HG03342 (cell line): ENCODE measurements at regions not wholly inside any gene's neighbourhood (a gene's known extent, or its start where the extent isn't known, plus 50 kb on each side); places are given as distances from the start of the nearest gene placed in this dataset.
A peak's percentile ranks its signal among the peaks of the same experiment; 100 is the strongest.

Source experiments
- ATAC-seq: cut with Tn5 transposase; IDR thresholded peaks from one replicate; pipeline ENCODE4 v1.9.1; 2021; ENCODE audit warnings: mild to moderate bottlenecking, moderate library complexity; ENCODE audit not compliant: unreplicated experiment

DNA sequence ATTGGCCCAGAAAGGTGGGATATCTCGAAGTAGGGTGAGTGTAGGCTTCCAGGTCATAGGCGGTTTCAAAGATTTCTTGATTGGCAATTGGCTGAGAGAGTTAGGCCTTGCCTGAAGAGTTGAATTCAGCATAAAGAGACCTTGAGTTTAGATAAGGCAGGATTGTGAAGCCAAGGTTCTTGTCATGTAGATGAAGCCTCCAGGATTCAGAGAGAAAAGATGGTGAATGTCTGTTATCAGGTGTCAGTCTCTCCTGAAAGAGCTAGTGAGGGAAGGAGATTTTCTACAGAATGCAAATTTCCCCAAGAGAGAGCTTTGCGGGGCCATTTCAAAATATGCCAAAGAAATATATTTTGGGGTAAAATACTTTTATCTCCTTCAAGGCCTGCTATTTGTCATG lies 217.0 kb upstream of the TLE3 start:
- no peak for ATAC-seq

- no peak for ATAC-seq
Observed at GRCh38 chr15:70314018-70314354, 216.3 kb upstream of the TLE3 start.

GRCh38 chr15:70313099-70314017 lies 215.6 kb upstream of the TLE3 start:
- ATAC-seq: no peak

- no peak for ATAC-seq
Observed at GRCh38 chr15:70311821-70312220, 214.1 kb upstream of the TLE3 start.

- ATAC-seq: no peak
Observed at GRCh38 chr15:70309716-70310115, 212.0 kb upstream of the TLE3 start.

DNA sequence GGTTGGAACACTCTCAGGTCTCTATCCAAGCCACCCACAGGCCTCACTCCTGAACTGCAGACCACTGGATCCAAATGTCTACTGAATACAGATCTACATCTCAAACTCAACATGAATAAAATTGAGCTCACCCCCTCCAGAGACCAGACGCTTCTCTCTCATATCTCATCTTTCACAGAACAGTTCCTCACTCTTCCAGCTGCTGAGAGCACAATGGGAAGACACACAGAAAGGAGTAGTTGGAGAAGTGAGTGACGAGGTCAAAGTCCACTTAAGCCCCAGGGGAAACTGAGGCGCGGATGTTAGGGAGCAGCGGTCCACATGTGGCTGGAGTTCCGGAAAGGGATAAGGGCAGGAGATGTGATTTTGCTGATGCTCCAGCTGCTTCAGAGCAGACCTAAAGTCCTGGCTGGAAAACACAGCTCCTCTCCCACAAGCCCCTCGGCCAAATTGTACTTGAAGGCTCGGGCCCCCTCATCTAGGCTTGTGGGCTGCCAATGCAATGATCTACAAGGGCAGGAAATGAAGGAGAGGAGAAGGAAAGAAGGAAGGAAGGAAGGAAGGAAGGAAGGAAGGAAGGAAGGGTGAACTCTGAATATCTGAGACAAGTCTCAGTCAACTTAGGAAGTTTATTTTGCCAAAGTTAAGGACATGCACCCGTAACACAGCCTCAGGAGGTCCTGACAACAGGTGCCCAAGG lies 211.2 kb upstream of the TLE3 start:
- no peak for ATAC-seq

DNA sequence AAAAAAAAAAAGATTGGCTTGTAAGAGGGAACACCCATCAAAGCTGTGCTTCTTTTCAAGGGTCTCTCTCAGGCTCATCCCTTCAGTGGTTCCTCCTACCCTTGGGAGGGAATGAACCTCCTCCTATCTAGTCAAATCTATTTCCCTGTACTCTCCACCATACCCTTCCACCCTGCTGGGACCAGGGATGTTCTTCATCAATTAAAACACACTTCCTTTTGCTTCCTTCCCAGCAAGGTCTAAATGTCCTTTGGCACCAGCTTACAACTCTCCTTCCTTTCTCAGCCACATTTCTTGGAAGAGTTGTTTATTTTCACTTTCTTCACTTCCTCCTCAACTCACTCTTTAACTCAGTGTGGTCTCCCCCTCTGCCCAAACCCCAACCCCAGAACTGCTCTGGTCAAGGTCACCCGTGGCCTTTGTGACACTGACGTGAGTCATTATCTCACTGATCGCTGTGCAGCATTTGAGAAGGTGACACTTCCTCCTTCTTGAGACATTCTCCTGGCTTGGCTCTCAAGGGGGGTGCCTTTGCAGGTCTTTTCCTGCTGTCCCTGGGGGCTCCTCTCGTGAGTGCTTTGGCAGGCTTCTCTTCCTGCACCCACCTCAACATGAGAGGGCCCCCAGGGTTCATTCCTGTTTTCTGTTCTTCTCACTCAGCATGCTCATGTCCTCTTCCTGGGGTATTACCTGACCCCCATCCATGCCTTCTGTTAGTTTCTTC lies 210.5 kb upstream of the TLE3 start:
- ATAC-seq: peak; percentile 84

- no peak for ATAC-seq
Observed at GRCh38 chr15:70306582-70306981, 208.9 kb upstream of the TLE3 start.

DNA sequence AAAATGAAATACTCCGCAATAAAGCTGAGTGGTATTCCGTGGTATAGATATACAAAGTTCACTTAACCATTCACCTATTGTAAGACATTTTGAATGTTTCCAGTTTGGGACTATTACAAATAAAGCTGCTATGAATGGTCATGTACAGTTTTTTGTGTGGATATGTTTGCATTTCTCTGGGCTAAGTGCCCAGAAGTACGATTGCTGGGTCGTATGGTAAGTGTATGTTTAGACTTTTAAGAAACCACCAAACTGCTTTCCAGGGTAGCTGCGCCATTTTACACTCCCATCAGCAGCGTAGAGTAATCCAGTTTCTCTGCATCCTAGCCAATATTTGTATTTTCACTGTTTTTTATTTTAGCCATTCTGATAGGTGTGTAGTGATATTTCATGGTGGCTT lies 208.4 kb upstream of the TLE3 start:
- ATAC-seq: no peak

DNA sequence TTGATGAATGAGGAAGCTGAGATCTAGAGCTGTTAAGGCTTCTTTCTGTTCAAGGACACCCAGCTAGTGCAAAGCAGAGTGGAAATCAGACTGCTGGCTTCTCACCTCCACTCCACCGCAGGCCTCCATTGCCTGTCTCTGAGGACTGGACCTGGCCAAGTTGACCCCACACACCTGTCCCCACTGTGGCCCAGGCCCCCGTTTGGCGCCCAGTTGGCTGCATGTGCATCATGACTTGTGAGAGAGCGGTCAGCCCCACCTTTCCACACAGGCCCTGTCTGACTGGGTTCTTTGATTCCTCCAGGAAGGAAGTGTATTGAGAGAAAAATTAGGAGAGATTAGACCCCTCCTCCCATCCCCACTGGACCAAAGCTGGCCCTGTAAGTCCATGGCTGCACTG lies 206.3 kb upstream of the TLE3 start:
- ATAC-seq: no peak

GRCh38 chr15:70302360-70302759 lies 204.6 kb upstream of the TLE3 start:
- no peak for ATAC-seq

DNA sequence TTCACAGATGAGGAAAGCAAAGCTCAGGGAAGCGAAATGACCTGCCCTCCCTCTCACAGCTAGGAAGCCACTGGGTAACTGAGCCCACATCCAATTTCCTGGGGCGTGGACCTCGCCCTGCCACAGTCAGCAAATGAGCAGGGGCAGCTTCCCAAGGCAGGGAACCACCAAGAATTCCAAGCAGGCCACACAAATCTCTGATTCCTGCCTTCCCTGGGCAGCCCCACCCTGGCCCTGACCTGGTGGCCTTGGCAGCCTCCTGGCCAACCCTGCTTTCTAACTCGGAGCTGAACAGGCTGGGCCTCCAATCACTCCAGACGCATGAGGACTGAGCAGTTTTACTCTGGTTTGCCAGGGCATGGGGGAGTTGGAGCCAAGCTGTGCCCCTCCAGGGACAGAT lies 203.7 kb upstream of the TLE3 start:
- no peak for ATAC-seq

- ATAC-seq: peak; percentile 97
Observed at GRCh38 chr15:70299931-70300869, 202.5 kb upstream of the TLE3 start.

GRCh38 chr15:70297465-70298058 lies 199.8 kb upstream of the TLE3 start:
- ATAC-seq: no peak

- no peak for ATAC-seq
Observed at GRCh38 chr15:70294731-70295305, 197.1 kb upstream of the TLE3 start.

- ATAC-seq: no peak
Observed at GRCh38 chr15:70293591-70294470, 196.1 kb upstream of the TLE3 start.

DNA sequence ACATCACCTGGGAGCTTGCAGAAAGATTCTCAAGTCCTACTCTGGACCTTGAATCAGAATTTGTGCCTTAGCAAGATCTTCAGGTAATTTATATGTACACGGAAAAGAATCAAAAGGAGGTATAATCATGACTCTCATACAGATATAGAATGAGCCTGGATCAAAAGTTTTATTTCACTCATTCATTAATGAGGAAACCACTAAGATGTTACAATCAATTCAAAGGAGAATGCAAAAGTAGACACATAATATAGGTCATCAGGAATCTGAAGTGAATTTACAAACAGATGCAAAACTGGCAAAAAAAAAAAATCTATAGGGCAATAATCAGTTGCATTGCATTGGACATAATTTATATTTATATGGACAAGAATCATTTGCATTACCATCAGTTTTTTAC lies 195.4 kb upstream of the TLE3 start:
- no peak for ATAC-seq

DNA sequence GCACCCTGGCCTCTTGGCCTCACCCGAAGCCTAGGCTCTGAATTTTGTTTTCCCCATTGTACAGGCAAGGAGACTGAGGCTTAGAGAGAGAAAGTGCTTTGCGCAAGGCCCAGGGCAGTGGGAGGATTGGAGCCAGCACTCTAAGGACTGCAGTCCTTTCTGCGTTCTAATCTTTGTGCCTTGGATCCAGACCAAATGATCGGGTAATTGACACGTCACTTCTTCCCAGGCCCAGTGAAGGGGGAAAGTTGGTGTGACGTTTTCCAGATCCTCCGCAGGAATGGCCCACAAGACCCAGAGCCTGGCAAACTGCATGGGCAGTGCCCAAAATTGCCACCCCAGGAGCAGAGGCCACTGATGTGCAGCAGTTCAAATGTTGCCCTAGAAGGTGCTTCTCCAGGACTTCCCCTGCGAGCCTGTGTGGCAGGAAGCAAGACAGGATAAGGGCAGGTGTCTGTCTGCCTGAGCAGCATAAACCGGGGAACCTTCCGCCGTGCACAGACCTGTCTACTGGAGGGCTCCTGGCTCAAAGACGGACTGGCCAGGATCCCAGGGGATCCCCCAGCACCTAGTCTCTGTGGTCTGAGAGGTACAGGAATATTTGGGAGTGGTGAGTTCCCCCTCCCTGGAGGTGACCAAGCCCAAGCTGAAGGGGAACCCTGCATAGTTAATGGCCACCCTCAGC lies 194.5 kb upstream of the TLE3 start:
- ATAC-seq: no peak
